ENCODE measurements at regions not wholly inside any gene's neighbourhood (a gene's known extent, or its start where the extent isn't known, plus 50 kb on each side); places are given as distances from the start of the nearest gene placed in this dataset.

DNA sequence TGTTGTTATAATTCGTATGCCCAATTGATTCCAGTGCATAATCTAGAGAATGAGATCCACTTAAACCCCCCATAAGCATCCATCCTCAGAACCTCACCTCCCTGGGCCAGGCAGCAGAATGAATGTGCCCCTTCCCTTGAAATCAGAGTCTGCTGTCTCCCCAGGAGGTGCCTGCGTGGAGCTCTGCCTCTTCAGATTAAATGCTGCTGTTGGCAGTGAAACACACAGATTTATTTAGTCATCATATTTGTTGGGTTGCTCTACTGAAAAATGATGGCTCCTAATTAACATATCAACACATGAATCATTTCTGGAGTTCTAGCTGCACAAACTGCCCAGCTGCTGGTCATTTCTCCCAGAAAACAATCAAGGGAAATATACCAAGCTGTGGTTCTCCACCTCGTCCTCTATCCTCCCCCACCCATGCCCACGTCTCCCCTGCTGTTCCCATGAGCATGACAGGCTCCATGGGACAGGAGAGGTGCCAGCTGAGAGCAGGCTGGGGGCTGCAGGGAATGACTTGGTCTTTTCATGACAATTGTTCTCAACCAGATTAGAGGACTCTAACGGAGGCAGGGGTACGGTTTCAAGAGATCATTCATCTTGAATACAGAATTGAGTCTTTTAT lies 633.1 kb downstream of the CDH26 start:
- no TSS peak for BruUV-seq (replicated peaks)
- in situ Hi-C loops (cut with HindIII; ENCODE audit: low pct_unique_long_range_greater_than_20kb, low sequenced_read_pairs), result no loop called here
- POLR2A ChIA-PET, result no interaction called here

GRCh38 chr20:60598528-60598927 lies 640.3 kb downstream of the CDH26 start:
- BruUV-seq (replicated peaks), result no TSS peak
- DNase-seq (ENCODE audit: low read depth, low spot score) (no peak), ATAC-seq (no peak)
- Histone ChIP-seq H3K27me3 (ENCODE audit: control insufficient read depth, insufficient read depth, low read length) (no peaks in the 10 kb centered on the region), H3K36me3 (ENCODE audit: control insufficient read depth, insufficient read depth, low read length) (no peaks in the 10 kb centered on the region), H3K27ac (ENCODE audit: low read length) (no peak overlapping the region), H3K4me1 (ENCODE audit: control insufficient read depth, insufficient read depth, low read length) (no peaks in the 10 kb centered on the region), H3K4me3 (ENCODE audit: low read depth in 2 of 2, low read length in 2 of 2) (no peak overlapping the region), H3K9me3 (ENCODE audit: control insufficient read depth, insufficient read depth, low read depth, low read length) (no peaks in the 10 kb centered on the region)
- TF ChIP-seq CTCF (IDR thresholded peaks at IDR 0.05) (no peak), POLR2AphosphoS5 (IDR thresholded peaks at IDR 0.05; ENCODE audit: low read depth, low read length) (no peak), TCF7L2 (IDR thresholded peaks at IDR 0.05; ENCODE audit: low read depth, low read length) (no peak), SIN3A (IDR thresholded peaks at IDR 0.05; ENCODE audit: borderline replicate concordance, insufficient read depth, low read depth, low read length) (no peak)
- TF ChIP-seq, protein P1, sequence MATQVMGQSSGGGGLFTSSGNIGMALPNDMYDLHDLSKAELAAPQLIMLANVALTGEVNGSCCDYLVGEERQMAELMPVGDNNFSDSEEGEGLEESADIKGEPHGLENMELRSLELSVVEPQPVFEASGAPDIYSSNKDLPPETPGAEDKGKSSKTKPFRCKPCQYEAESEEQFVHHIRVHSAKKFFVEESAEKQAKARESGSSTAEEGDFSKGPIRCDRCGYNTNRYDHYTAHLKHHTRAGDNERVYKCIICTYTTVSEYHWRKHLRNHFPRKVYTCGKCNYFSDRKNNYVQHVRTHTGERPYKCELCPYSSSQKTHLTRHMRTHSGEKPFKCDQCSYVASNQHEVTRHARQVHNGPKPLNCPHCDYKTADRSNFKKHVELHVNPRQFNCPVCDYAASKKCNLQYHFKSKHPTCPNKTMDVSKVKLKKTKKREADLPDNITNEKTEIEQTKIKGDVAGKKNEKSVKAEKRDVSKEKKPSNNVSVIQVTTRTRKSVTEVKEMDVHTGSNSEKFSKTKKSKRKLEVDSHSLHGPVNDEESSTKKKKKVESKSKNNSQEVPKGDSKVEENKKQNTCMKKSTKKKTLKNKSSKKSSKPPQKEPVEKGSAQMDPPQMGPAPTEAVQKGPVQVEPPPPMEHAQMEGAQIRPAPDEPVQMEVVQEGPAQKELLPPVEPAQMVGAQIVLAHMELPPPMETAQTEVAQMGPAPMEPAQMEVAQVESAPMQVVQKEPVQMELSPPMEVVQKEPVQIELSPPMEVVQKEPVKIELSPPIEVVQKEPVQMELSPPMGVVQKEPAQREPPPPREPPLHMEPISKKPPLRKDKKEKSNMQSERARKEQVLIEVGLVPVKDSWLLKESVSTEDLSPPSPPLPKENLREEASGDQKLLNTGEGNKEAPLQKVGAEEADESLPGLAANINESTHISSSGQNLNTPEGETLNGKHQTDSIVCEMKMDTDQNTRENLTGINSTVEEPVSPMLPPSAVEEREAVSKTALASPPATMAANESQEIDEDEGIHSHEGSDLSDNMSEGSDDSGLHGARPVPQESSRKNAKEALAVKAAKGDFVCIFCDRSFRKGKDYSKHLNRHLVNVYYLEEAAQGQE (IDR thresholded peaks at IDR 0.05; ENCODE audit: insufficient read depth in 1 of 2, low read depth in 2 of 2, low read length in 1 of 2), result no peak
- CTCF ChIA-PET, result no interaction called here
- POLR2A ChIA-PET, result interaction anchor here (0.7 kb wide), 1 partner anchor 85 kb away, joined by 3 read pairs; no protein-coding TSS in a partner anchor
- intact Hi-C loops (cut with micrococcal nuclease; ENCODE audit: unreplicated experiment) (no loop called here), in situ Hi-C loops (cut with HindIII; ENCODE audit: low pct_unique_long_range_greater_than_20kb, low sequenced_read_pairs) (no loop called here)

More for the DNA sequence above, 633.1 kb downstream of the CDH26 start:
- Histone ChIP-seq H3K9me3 (ENCODE audit: control insufficient read depth, insufficient read depth, low read depth, low read length) (no peaks in the 10 kb centered on the region), H3K4me3 (ENCODE audit: low read depth in 2 of 2, low read length in 2 of 2) (no peak overlapping the region), H3K36me3 (ENCODE audit: control insufficient read depth, insufficient read depth, low read length) (no peaks in the 10 kb centered on the region), H3K27ac (ENCODE audit: low read length) (no peak overlapping the region), H3K4me1 (ENCODE audit: control insufficient read depth, insufficient read depth, low read length) (no peaks in the 10 kb centered on the region), H3K27me3 (ENCODE audit: control insufficient read depth, insufficient read depth, low read length) (no peaks in the 10 kb centered on the region)
- CTCF ChIA-PET, result no interaction called here
- ATAC-seq (no peak), DNase-seq (ENCODE audit: low read depth, low spot score) (no peak)
- intact Hi-C loops (cut with micrococcal nuclease; ENCODE audit: unreplicated experiment), result no loop called here
- TF ChIP-seq POLR2AphosphoS5 (IDR thresholded peaks at IDR 0.05; ENCODE audit: low read depth, low read length), result no peak

GRCh38 chr20:60599381-60599780 lies 641.2 kb downstream of the CDH26 start:
- TF ChIP-seq POLR2AphosphoS5 (IDR thresholded peaks at IDR 0.05; ENCODE audit: low read depth, low read length), result no peak
- TF ChIP-seq SIN3A (IDR thresholded peaks at IDR 0.05; ENCODE audit: borderline replicate concordance, insufficient read depth, low read depth, low read length), result no peak
- TF ChIP-seq, protein P1 (IDR thresholded peaks at IDR 0.05; ENCODE audit: insufficient read depth in 1 of 2, low read depth in 2 of 2, low read length in 1 of 2), result no peak
- no peak for TF ChIP-seq CTCF (IDR thresholded peaks at IDR 0.05)
- no peak for TF ChIP-seq TCF7L2 (IDR thresholded peaks at IDR 0.05; ENCODE audit: low read depth, low read length)
- Histone ChIP-seq H3K27ac (ENCODE audit: low read length) (no peak overlapping the region), H3K36me3 (ENCODE audit: control insufficient read depth, insufficient read depth, low read length) (no peaks in the 10 kb centered on the region), H3K4me3 (ENCODE audit: low read depth in 2 of 2, low read length in 2 of 2) (no peak overlapping the region), H3K9me3 (ENCODE audit: control insufficient read depth, insufficient read depth, low read depth, low read length) (no peaks in the 10 kb centered on the region), H3K27me3 (ENCODE audit: control insufficient read depth, insufficient read depth, low read length) (no peaks in the 10 kb centered on the region), H3K4me1 (ENCODE audit: control insufficient read depth, insufficient read depth, low read length) (no peaks in the 10 kb centered on the region)
- ChIA-PET POLR2A (no interaction called here), CTCF (no interaction called here)
- in situ Hi-C loops (cut with HindIII; ENCODE audit: low pct_unique_long_range_greater_than_20kb, low sequenced_read_pairs), result no loop called here
- intact Hi-C loops (cut with micrococcal nuclease; ENCODE audit: unreplicated experiment), result no loop called here
- ATAC-seq (no peak), DNase-seq (ENCODE audit: low read depth, low spot score) (no peak)
- no TSS peak for BruUV-seq (replicated peaks)

All from Panc1 (cell line).